H9 (cell line): ENCODE measurements at regions not wholly inside any gene's neighbourhood (a gene's known extent, or its start where the extent isn't known, plus 50 kb on each side); places are given as distances from the start of the nearest gene placed in this dataset.

Experiments
- DNase-seq: peaks from one replicate; pipeline ENCODE4 v3.0.0-alpha.2; 2017
- H2AFZ ChIP-seq: one replicate; pipeline ENCODE4 v1.6.1; 2013; ENCODE audit warnings: mild to moderate bottlenecking, low read length, control low read depth, moderate library complexity
- H2AK5ac ChIP-seq: 2 replicates; pipeline ENCODE4 v1.6.1; 2013; ENCODE audit warnings: low read length, control low read depth, mixed read lengths; ENCODE audit not compliant: insufficient read length
- H2BK120ac ChIP-seq: one replicate; pipeline ENCODE4 v1.6.1; 2013; ENCODE audit warnings: low read depth, mild to moderate bottlenecking, low read length, control low read depth, inconsistent platforms; ENCODE audit not compliant: poor library complexity, severe bottlenecking
- H2BK12ac ChIP-seq: 2 replicates; pipeline ENCODE4 v1.6.1; 2013; ENCODE audit warnings: low read length, control low read depth, mixed read lengths, low read depth; ENCODE audit not compliant: insufficient read length
- H2BK15ac ChIP-seq: 2 replicates; pipeline ENCODE4 v1.6.1; 2013; ENCODE audit warnings: low read depth, low read length, control low read depth
- H2BK20ac ChIP-seq: one replicate; pipeline ENCODE4 v1.6.1; 2013; ENCODE audit warnings: low read depth, mild to moderate bottlenecking, low read length, control low read depth, inconsistent platforms; ENCODE audit not compliant: poor library complexity, severe bottlenecking
- H2BK5ac ChIP-seq: 2 replicates; pipeline ENCODE4 v1.6.1; 2013; ENCODE audit warnings: low read length, control low read depth, mixed read lengths; ENCODE audit not compliant: insufficient read length
- H3K14ac ChIP-seq: 2 replicates; pipeline ENCODE4 v1.6.1; 2013; ENCODE audit warnings: low read length, control low read depth; ENCODE audit not compliant: insufficient read depth
- H3K18ac ChIP-seq: 2 replicates; pipeline ENCODE4 v1.6.1; 2013; ENCODE audit warnings: low read depth, mild to moderate bottlenecking, mixed read lengths, low read length, control low read depth; ENCODE audit not compliant: insufficient read length
- H3K23ac ChIP-seq: 2 replicates; pipeline ENCODE4 v1.6.1; 2013; ENCODE audit warnings: low read length, control low read depth, mixed read lengths, low read depth; ENCODE audit not compliant: insufficient read length
- H3K23me2 ChIP-seq: 2 replicates; pipeline ENCODE4 v1.6.1; 2013; ENCODE audit warnings: low read depth, mild to moderate bottlenecking, mixed read lengths, low read length, control low read depth; ENCODE audit not compliant: insufficient read length, poor library complexity, severe bottlenecking
- H3K27ac ChIP-seq: 2 replicates; pipeline ENCODE4 v1.5.1; 2013; ENCODE audit warnings: low read length, control low read depth, mixed read lengths, low read depth; ENCODE audit not compliant: insufficient read length
- H3K27me3 ChIP-seq: 2 replicates; pipeline ENCODE4 v1.6.1; 2013; ENCODE audit warnings: low read length, control low read depth, inconsistent platforms; ENCODE audit not compliant: insufficient read depth
- H3K4ac ChIP-seq: 2 replicates; pipeline ENCODE4 v1.6.1; 2013; ENCODE audit warnings: low read depth, mild to moderate bottlenecking, control low read depth, inconsistent platforms, low read length, moderate library complexity
- H3K4me1 ChIP-seq: 2 replicates; pipeline ENCODE4 v1.6.1; 2013; ENCODE audit warnings: low read length, control low read depth, inconsistent platforms; ENCODE audit not compliant: insufficient read depth
- H3K4me2 ChIP-seq: 2 replicates; pipeline ENCODE4 v1.6.1; 2013; ENCODE audit warnings: low read length, control low read depth, mixed read lengths; ENCODE audit not compliant: insufficient read length, insufficient read depth
- H3K56ac ChIP-seq: 2 replicates; pipeline ENCODE4 v1.6.1; 2013; ENCODE audit warnings: low read depth, mild to moderate bottlenecking, mixed read lengths, low read length, control low read depth; ENCODE audit not compliant: insufficient read length
- H3K79me1 ChIP-seq: 2 replicates; pipeline ENCODE4 v1.6.1; 2013; ENCODE audit warnings: low read depth, mild to moderate bottlenecking, moderate library complexity, low read length, control low read depth, inconsistent platforms; ENCODE audit not compliant: insufficient read depth, poor library complexity, severe bottlenecking
- H3K79me2 ChIP-seq: 2 replicates; pipeline ENCODE4 v1.6.1; 2013; ENCODE audit warnings: low read length, control low read depth, inconsistent platforms; ENCODE audit not compliant: insufficient read depth
- H3K9ac ChIP-seq: 2 replicates; pipeline ENCODE4 v1.6.1; 2013; ENCODE audit warnings: low read length, control low read depth, mixed read lengths; ENCODE audit not compliant: insufficient read length; ENCODE audit errors: extremely low read depth
- H3K9me3 ChIP-seq: one replicate; pipeline ENCODE4 v1.6.1; 2013; ENCODE audit warnings: low read depth, low read length, inconsistent platforms; ENCODE audit not compliant: control insufficient read depth
- H3T11ph ChIP-seq: one replicate; pipeline ENCODE4 v1.6.1; 2013; ENCODE audit warnings: mild to moderate bottlenecking, low read length, control low read depth, inconsistent platforms
- H4K20me1 ChIP-seq: one replicate; pipeline ENCODE4 v1.6.1; 2013; ENCODE audit not compliant: control insufficient read depth, insufficient read length, insufficient read depth
- H4K5ac ChIP-seq: 2 replicates; pipeline ENCODE4 v1.6.1; 2013; ENCODE audit warnings: low read depth, mild to moderate bottlenecking, mixed read lengths, low read length, control low read depth; ENCODE audit not compliant: insufficient read length
- H4K8ac ChIP-seq: replicated peaks from 2 replicates; pipeline ENCODE4 v1.6.1; 2013; ENCODE audit warnings: low read length, control low read depth, mixed read lengths, low read depth; ENCODE audit not compliant: insufficient read length
- H4K91ac ChIP-seq: 2 replicates; pipeline ENCODE4 v1.6.1; 2013; ENCODE audit warnings: low read depth, mild to moderate bottlenecking, moderate library complexity, mixed read lengths, low read length, control low read depth; ENCODE audit not compliant: insufficient read length
- H3K27ac Mint-ChIP-seq, 3 experiments: 2 replicates in 2 of 3; 3 replicates in 1 of 3; pipeline ENCODE4 v1.8.0; 2020 to 2021; ENCODE audit warnings: mixed read lengths in 3 of 3, mild to moderate bottlenecking in 1 of 3, moderate library complexity in 1 of 3
- H3K27me3 Mint-ChIP-seq: 2 replicates; pipeline ENCODE4 v1.8.0; 2021; ENCODE audit warnings: low read depth, mild to moderate bottlenecking, moderate library complexity, mixed read lengths
- H3K36me3 Mint-ChIP-seq, 3 experiments: 2 replicates in 2 of 3; 3 replicates in 1 of 3; pipeline ENCODE4 v1.8.0; 2020 to 2021; ENCODE audit warnings: low read depth in 3 of 3, mixed read lengths in 3 of 3; ENCODE audit not compliant: insufficient read depth in 1 of 3
- H3K4me1 Mint-ChIP-seq, 2 experiments: 2 replicates each; pipeline ENCODE4 v1.8.0; 2020; ENCODE audit warnings: mixed read lengths in 2 of 2
- H3K4me3 Mint-ChIP-seq, 2 experiments: 2 replicates in 1 of 2; 3 replicates in 1 of 2; pipeline ENCODE4 v1.8.0; 2020 to 2021; ENCODE audit warnings: mild to moderate bottlenecking in 2 of 2, mixed read lengths in 2 of 2, moderate library complexity in 1 of 2
- H3K9me3 Mint-ChIP-seq, 2 experiments: 2 replicates in 1 of 2; 3 replicates in 1 of 2; pipeline ENCODE4 v1.8.0; 2020; ENCODE audit warnings: mild to moderate bottlenecking in 2 of 2, mixed read lengths in 2 of 2, moderate library complexity in 1 of 2
- WGBS: extraction: QIAGEN DNeasy Blood & Tissue Kit; methylation state at CpG from one replicate; pipeline ENCODE4 v1.1.7; 2013; ENCODE audit warnings: missing lambda C conversion rate, low lambda C conversion rate, mixed read lengths; ENCODE audit not compliant: insufficient read length; ENCODE audit errors: extremely low coverage; 5-methylcytosine and 5-hydroxymethylcytosine counted together
- TF ChIP-seq, protein P1 (sequence below): fragments of 200-600 bp; sonication (generic); conservative IDR thresholded peaks from 3 replicates; pipeline ENCODE4 v1.8.0; 2021; ENCODE audit warnings: antibody characterized with exemption, mild to moderate bottlenecking

DNA sequence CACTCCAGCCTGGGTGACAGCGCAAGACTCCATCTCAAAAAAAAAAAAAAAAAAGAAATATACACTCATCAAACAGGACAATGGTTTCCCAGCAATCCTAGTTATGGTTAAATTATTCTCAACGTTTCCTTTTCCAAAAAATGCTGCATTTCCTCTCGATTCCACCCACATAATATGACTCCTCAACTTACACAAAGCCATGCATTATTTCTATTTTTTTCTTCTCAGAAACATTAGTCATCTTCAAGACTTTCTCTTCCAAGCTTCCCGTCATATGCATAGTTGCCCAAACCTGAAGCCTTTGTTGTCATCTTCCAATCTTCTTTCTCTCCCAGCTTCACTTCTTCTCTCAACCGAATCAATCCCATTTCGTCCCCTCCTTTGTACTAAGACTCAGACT, 61.4 kb upstream of the RANBP6 start:
- Histone ChIP-seq H4K8ac (no peak overlapping the region), H3T11ph (no peak overlapping the region), H4K91ac (no peak overlapping the region), H2AFZ (no peak overlapping the region), H2BK5ac (no peak overlapping the region), H3K18ac (no peak overlapping the region), H4K20me1 (no peaks in the 10 kb centered on the region), H3K79me2 (no peaks in the 10 kb centered on the region), H2BK120ac (no peak overlapping the region), H3K9me3 (no peaks in the 10 kb centered on the region), H3K4me1 (peaks cover 4% of the 10 kb centered on the region; the same call in 1 of the 2 replicates), H2BK15ac (no peak overlapping the region), H3K9ac (no peak overlapping the region), H3K27ac (no peak overlapping the region), H3K79me1 (no peaks in the 10 kb centered on the region), H3K4ac (no peak overlapping the region), H2BK20ac (no peak overlapping the region), H3K4me2 (no peak overlapping the region), H3K27me3 (no peaks in the 10 kb centered on the region), H3K23ac (no peak overlapping the region), H3K14ac (no peak overlapping the region), H4K5ac (no peak overlapping the region), H2BK12ac (no peak overlapping the region), H3K23me2 (no peaks in the 10 kb centered on the region), H2AK5ac (no peak overlapping the region), H3K56ac (no peak overlapping the region)
- Mint-ChIP-seq H3K27me3 (no peaks in the 10 kb centered on the region), H3K4me3 (no peak overlapping the region), H3K9me3 (no peaks in the 10 kb centered on the region; a peak in 2 of 5 replicates), H3K4me1 (peaks cover 29 to 32% of the 10 kb centered on the region in 2 experiments), H3K36me3 (no peaks in the 10 kb centered on the region), H3K27ac (no peak overlapping the region)
- DNase-seq = no peak
- TF ChIP-seq, protein P1, sequence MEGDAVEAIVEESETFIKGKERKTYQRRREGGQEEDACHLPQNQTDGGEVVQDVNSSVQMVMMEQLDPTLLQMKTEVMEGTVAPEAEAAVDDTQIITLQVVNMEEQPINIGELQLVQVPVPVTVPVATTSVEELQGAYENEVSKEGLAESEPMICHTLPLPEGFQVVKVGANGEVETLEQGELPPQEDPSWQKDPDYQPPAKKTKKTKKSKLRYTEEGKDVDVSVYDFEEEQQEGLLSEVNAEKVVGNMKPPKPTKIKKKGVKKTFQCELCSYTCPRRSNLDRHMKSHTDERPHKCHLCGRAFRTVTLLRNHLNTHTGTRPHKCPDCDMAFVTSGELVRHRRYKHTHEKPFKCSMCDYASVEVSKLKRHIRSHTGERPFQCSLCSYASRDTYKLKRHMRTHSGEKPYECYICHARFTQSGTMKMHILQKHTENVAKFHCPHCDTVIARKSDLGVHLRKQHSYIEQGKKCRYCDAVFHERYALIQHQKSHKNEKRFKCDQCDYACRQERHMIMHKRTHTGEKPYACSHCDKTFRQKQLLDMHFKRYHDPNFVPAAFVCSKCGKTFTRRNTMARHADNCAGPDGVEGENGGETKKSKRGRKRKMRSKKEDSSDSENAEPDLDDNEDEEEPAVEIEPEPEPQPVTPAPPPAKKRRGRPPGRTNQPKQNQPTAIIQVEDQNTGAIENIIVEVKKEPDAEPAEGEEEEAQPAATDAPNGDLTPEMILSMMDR = no peak
- WGBS = 100% methylated on average over 1 of the region's 6 CpGs
